Iris pigment epithelial cell (primary cell): ENCODE measurements at regions not wholly inside any gene's neighbourhood (a gene's known extent, or its start where the extent isn't known, plus 50 kb on each side); places are given as distances from the start of the nearest gene placed in this dataset.
"Not testable (repeated sequence)": the region's sequence is repeated elsewhere in the genome, so short reads cannot be mapped to it uniquely, and the experiment has no call there.

ENCODE experiments used
- DNase-seq: peaks from one replicate; pipeline ENCODE4 v3.0.0-alpha.2; 2011; ENCODE audit warnings: low read depth

DNA sequence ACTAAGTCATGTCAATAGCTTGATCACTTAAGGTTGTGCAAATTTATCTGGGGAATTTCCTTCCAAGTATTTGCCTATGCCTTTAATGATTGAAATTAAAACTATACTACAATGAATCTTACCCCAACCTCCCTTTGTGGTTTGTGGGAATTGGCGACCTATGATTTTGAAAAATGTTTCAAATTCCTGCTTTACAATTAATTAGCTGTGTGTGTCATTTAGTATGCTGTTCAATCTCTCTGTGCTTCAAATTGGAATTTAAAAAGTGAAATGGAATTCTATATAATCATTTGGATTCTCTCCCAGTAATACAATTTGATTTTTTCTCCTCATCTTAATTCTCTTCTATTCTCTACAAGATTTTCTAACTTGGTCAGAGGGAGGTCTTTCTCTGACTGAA is 2319.5 kb downstream of the ARAP2 start:
- no peak for DNase-seq

DNA sequence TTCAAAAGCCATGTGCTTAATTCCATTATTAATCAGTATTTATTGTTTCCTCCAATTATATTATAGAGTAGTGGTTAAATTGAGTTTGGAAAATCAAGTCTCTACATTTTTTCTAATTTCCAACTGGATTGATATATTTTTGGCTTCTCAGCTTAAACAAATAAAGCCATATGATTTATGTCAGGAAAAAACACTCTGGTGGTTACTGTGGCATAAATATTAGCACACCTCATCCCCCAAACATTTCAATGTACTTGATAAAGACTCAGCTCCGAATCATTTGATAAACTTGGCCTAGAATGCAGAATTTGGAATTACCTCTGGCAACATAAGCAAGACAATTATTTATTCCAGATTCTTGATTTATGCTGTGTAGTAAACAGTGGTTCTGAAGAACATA is 2313.8 kb downstream of the ARAP2 start:
- DNase-seq: peak; percentile 27

DNA sequence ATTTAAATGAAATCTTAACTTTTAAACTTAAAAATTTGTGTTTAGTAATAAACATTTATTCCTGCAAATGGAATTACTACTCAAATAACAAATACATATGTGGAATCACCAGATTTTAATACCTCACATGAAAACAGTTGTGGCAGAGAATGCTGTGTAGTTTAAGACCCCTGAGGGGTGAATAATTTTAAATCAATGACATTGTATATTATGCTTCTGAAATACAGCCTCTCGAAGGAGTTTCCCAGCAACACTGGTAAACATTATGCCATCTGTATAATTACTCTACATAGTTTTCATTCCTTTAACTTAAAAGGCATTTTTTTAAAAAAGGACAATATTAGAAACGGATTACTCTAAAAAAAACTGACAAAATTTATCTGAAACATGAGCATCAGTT is 2313.3 kb downstream of the ARAP2 start:
- no peak for DNase-seq

DNA sequence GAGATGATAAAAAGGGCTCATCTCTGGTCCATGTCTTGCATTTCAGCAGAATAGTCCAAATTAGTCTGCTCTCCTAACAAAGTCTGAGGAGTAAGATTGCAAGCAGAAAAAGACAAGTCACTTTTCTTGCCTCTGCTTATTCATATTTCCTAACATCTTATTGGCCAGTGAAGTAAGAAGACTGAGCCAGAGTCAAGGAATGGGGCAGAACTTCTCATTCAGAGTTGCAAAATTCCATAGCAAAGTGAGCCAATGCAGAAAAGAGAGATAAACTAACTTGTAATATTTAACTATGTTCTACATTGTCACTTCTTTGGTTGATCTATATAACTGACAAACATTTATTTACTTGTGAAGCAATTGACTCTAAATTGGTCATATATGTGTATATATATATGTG is 2304.0 kb downstream of the ARAP2 start:
- peak; percentile 31 for DNase-seq

DNA sequence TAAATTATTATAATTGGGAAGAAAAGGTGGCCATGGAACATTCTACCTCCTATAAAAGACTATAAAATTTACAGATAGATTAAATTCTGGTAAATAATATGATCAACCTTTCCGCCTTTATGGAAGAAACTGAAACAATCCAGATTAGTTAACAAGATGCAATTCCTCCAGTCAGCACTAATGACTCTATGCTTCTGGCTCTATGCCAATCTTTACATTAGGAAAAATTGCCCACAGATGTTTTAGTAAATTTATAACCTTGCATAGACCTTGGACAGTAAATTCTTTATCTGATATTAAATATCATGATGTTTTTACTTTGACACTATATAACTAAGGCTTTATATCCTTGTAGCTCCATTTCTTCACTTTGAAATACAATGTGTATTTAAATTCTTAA is 2302.5 kb downstream of the ARAP2 start:
- DNase-seq: no peak

DNA sequence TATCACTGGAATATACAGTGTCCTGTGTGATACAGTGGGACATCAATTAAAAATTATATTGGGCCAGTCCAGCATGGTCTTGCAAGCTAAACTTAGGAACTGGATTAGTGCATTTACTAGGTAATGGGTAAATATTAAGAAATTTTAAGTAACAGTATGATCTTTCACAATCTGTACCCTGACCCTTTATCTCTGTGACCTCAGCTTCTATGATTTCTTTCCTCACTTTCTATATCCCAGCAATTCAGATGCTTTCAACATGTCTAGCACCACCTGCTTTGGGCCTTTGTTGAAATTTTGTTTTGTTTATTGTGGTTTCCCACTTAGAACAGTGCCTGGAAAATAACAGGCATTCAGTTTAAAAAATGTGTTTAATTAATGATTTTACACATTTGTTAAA is 2295.4 kb downstream of the ARAP2 start:
- no peak for DNase-seq

DNA sequence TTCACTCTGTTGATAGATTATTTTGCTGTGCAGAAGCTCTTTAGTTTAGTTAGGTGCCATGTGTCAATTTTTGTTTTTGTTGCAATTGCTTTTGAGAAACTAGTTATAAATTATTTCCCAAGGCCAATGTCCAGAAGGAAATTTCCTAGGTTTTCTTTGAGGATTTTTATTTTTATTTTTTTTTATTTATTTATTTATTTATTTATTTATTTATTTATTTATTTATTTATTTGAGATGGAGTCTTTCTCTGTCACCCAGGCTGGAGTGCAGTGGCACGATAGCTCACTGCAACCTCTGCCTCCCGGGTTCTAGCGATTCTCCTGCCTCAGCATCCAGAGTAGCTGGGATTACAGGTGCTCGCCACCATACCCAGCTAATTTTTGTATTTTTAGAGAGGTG is 2290.5 kb downstream of the ARAP2 start:
- DNase-seq: not testable (repeated sequence)

DNA sequence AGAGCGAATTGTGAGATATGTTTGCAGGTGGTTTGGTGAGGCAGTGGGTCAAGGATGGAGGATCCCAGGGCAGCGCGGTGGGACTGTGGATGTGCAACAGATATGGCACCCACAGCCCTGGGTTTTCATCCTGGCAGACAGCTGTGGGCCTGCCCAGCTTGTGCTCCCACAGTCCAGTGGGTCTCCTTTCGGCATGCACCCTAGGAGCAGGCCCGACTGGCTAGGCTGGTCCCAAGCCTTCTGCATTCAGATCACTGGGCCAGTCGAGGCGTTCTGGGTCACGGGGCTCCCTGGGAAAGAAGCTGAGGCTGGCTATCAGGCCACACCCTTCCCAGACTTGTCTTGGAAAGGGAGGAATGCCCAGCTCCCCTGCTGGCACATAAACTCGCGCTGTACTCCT is 2289.6 kb downstream of the ARAP2 start:
- DNase-seq: no peak

DNA sequence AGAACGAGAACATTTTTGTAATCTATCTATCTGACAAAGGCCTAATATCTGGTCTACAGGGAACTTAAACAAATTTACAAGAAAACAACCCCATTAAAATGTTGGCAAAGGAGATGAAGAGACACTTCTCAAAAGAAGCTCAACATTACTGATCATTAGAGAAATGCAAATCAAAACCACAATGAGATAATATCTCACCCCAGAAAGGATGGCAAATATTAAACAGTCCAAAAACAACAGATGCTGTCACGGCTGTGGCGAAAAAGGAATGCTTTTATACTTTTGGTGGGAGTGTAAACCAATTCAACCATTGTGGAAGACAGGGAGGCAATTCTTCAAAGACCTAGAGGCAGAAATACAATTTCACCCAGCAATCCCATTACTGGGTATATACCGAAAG is 2284.8 kb downstream of the ARAP2 start:
- peak; percentile 7 for DNase-seq

DNA sequence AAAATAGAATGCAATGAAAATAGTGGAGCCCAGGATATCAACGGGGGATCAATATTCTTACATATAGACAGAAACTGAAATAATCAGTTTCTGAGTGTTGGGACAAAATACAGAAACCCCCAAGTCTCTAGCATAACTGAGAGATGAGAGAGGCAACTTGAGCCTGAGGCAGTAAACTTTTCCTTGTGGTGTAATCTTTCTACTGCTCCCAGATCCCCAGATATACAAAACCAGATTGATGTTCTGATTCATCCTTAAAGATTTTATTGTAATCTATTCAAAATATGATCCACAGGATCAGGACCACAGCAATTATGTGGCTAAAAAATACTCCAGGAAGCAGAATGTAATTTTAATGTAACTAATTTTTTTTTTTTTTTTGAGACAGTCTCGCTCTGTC is 2282.6 kb downstream of the ARAP2 start:
- peak; percentile 39 for DNase-seq

DNA sequence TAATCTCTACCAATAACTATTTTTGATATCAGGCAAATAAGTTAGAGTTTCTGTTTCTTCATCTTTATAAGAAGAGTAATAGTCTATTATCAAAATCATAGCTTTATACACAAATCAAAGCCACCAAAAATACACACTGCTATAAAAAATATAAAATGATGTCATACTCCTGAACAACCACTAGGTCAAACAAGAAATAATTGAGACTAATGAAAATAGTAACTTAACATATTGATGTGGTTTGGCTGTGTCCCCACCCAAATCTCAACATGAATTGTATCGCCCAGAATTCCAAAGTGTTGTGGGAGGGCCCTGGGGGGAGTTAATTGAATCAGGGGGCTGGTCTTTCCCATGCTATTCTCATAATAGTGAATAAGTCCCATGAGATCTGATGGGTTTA is 2277.5 kb downstream of the ARAP2 start:
- DNase-seq: no peak

DNA sequence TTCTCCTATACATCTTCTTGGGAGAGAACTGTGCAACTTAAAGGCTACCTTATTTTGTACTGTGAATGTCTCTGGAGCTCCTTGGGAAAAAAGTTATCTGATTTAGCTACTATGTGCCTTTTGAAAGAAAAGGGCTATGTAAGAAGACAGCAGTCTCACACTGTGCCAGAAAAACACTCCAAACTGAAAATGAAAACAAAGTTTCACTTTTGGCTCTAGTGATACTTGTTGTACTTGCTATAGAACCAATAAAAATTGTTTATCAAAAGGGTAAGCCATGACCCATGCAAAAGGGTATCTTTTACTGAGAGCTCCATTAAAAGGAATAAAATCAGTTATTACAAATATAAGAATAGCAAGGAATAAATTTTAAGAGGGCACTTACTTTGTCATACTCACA is 2270.0 kb downstream of the ARAP2 start:
- DNase-seq: no peak

DNA sequence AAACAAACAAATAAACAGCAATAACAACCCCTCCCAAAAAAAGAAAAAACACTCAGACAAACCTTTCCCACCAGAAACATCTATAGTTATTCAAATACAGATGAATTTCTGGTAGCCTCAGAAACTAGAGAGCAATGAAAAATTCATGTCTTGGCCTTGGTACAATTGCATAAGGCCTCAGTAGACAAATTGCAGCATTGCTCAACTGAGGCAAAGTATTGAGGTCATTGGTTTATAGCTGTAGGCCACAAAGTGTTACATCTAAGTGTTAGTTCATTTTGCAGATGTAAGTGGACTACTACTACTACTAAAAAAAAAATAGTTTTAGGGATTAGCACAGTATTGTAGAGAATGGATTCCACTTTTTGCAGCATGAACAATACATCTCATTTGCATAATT is 2268.3 kb downstream of the ARAP2 start:
- peak; percentile 35 for DNase-seq

DNA sequence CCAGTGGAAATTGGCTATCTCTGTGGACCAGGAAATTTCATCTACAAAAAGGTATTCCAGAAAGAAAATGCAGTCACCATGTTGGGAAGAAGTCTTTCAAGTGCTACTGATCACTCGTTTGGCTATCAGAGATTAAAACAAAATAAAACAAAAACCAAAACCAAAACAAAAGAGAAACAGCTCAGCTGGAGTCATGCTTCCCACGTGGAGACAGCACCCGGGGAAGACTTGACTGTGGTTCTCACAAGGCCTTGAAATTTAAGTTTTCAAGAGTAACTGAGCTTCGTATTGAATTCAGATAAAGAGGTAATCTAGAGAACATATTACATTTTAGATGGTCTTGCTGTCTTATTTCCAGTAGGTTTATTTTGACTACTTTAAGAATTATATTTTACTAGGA is 2264.5 kb downstream of the ARAP2 start:
- DNase-seq: not testable (repeated sequence)

DNA sequence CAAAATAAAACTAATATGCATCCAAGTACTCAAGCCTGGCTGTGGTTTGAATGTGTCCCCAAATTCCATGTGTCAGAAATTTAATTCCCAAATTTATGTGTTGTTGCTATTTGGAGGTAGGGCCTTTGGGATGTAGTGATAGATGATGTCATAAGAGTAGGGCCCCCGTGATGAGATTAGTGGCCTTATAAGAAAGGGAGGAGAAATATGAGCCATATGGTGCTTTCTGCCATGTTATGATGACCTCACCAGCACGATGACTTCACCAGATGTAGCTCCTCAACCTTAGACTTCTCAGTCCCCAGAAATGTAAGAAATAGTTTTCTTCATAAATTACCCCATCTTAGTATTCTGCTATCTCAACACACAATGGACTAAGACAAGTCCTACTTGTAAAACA is 2264.0 kb downstream of the ARAP2 start:
- no peak for DNase-seq

DNA sequence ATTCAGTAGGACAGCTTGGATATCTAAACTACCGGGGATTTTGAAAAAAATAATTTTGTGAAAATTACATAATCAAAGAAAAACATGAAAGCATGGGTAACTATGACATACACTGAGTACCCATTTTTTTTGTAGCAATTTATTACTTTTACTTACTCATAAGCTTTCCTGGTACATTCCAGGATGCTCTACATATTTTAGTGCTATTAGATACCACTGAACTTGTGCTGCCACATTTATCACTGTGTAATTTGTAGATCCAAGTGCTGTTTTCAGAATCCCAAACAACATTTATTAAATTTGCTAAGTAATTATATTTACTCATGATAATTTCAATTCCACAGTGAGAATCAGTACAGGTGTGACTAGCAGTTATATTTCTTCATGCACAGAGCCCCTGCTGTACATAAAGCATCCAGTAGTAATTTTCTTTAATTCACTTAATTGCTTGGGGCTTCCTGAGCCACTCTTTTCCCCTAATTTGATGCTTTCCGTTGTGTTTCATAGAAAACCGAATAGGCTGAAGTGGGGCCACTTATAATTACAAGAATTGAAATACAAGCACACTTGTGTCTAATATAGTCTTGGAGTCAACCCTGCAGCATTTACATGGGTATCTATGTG is 2254.4 kb downstream of the ARAP2 start:
- no peak for DNase-seq

DNA sequence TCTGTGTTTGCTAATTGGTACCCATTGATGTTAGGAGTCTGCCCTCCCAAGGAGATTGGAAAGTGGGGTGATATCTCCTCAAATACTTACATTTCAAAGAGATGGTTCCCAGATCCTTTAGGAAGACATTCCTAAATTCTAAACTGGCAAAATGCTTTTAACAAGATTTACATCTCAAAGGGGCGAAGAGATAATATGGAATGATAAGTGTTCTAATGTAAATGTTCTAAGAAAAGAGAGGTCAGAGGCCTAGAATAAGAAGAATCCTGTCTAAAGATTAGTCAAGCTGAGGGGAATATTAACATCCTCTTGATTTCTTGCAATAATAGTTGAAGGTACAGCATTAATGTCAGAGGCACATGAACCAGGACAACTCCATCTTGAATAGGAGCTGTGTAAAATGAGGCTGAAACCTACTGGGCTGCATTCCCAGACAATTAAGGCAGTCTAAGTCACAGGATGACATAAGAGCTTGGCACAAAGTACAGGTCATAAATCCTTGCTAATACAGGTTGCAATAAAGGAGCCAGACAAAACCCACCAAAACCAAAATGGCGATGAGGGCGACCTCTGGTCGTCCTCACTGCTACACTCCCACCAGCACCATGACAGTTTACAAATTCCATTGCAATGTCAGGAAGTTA is 2248.1 kb downstream of the ARAP2 start:
- no peak for DNase-seq

DNA sequence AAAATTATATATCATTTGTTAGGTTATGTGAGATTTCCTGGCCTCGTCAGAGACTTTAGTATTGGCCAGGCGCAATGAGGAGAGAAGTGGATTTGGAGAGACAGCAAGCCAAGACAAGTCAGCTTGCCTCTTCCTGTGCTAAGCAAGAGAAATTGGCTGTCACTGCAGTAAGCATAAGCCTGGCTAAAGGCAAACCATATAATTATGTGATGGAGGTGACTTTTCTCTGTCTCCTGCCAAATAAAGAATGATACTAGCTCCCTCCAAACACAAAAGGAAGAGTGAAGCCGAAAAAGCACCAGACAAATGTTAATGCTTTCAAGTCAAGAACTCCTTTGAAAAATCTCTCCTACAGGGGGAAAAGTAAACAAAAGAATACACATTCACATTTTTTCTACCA is 2246.0 kb downstream of the ARAP2 start:
- no peak for DNase-seq

DNA sequence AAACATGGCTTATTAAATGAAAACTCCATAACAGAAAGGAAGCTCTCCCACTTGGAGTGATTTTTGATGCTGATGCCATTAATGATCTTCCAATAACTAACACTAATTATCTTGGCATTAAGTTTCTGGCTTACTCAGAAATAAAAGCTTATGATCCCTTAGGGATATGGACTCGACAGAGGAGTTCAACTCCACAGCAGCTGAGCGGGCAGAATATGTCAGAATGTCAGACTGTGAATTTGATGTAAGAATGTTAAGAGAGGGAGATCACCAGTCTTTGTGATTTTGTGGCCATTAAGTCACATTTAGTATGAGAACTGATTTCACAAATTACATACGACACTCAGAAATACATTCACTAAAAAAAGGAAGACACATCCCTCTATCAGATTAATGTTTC is 2244.0 kb downstream of the ARAP2 start:
- DNase-seq: no peak

DNA sequence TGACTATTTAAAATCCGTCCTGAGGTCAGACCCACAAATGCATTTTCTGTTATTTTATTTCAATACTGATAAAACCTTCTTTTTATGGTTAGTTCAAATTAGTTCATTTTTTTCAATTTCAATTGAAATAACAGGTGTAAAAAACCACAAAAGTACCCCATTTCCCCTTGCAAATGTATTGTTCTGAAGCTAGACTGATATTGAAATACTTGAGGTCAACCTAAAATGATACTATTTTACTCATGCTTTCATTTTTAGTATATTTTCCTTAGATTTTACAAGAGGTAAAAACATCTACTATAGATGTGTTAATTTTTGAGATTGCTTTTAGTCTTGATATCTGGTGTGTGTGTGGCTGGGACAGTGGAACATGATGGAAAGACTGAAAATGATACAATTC is 2237.8 kb downstream of the ARAP2 start:
- not testable (repeated sequence) for DNase-seq

DNA sequence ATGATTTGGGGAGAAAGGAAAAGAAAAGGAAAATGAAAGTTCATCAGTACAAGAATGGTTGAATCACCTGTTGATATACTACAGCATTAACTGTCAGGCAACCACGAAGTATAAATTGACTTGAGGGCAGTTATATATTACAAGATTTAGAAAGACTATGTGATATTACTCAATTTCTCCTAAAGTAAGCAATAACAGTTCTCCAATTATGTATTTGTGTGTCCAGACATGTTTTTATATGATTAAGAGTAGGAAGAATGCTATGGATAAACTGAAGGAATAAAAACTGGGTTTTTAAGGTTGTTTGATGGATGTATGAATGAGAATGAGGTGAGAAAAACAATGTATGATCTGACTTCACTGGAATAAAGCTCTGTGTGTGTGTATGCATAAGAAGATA is 2234.4 kb downstream of the ARAP2 start:
- no peak for DNase-seq

DNA sequence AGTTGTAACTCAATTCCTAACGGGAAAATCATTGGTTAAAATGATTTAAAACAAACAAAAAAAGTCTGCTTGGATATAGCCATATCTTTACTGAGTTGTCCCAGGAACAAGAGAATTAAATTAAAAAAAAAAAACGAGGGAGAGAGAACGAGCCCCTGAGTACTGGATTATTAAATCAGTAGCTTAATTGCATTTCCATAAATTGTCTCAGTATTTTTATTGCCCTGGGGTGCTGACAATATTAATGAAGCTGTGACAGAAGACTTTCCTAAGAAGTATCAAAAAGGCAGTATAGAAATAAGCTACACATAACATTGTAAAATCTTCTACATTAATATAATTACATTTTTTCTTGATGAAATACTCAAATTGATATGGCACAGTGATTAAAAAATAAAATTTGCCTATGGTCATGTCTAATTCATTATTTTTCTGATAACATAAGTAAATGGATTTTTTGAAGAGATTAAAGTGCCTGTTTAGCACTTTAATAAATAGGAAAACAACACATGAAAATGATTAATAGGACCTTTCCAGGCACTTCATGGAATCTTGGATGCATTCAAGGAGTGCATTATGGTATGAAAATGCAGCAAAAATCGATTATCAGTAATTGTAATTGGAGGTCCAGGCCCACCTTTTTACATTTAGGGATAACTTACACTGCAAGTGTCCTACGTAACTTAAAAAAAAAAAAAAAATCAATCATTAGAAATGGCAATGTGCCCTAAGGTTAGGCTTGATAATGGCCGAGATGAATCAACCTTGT is 2233.4 kb downstream of the ARAP2 start:
- no peak for DNase-seq

DNA sequence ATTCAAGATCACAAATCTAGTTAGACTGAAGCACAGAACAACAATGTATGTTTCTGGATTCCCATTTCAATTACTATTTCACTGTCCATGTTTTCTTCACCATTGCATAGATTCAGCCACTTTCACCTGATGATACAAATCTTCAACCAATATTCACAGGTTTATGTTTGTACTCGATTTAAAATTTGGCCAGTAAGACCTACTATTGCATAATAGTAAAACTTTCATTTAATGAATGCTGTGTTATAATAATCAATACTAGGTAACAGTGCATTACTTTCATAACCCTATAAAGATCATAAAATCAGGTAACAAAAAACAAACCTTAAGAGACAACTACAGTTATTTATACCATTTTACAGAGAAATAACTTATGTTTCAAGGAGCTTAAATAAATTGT is 2209.1 kb downstream of the ARAP2 start:
- no peak for DNase-seq

DNA sequence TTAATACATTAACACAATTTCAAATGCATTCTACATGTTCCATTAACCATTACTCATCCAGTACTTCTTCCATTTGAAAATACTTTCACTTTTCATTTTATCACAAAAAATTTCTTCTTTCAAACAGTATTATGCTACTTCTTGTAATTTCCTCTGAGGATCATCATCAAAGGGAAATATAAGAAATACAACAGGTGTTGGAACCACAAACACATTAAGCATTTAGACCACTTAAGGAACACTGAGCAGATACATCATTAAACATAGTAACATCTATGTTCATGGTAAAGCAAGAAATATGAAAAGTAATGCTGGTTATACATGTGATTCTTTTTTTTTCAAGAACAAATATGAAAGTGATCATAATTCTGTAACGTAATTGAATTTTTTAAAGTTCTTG is 2207.0 kb downstream of the ARAP2 start:
- DNase-seq: no peak
